ENCODE measurements at regions not wholly inside any gene's neighbourhood (a gene's known extent, or its start where the extent isn't known, plus 50 kb on each side); places are given as distances from the start of the nearest gene placed in this dataset.

- FAIRE-seq, result no peak
- DNase-seq (ENCODE audit: insufficient read length, low spot score), result no peak
- no peak for TF ChIP-seq POLR2A (IDR thresholded peaks at IDR 0.05; ENCODE audit: low read depth, low read length)
Measured at GRCh38 chr5:173777149-173777548, 111.0 kb upstream of the CPEB4 start.

GRCh38 chr5:173777674-173778073 is 110.5 kb upstream of the CPEB4 start:
- no peak for DNase-seq (ENCODE audit: insufficient read length, low spot score)
- FAIRE-seq, result no peak
- no peak for TF ChIP-seq POLR2A (IDR thresholded peaks at IDR 0.05; ENCODE audit: low read depth, low read length)

- DNase-seq (ENCODE audit: insufficient read length, low spot score), result no peak
- no peak for TF ChIP-seq POLR2A (IDR thresholded peaks at IDR 0.05; ENCODE audit: low read depth, low read length)
- FAIRE-seq, result no peak
Measured at GRCh38 chr5:173778152-173778782, 109.9 kb upstream of the CPEB4 start.

GRCh38 chr5:173778784-173779304 is 109.3 kb upstream of the CPEB4 start:
- no peak for TF ChIP-seq POLR2A (IDR thresholded peaks at IDR 0.05; ENCODE audit: low read depth, low read length)
- FAIRE-seq (no peak), DNase-seq (ENCODE audit: insufficient read length, low spot score) (no peak)

GRCh38 chr5:173780235-173781234 is 107.6 kb upstream of the CPEB4 start:
- no peak for TF ChIP-seq POLR2A (IDR thresholded peaks at IDR 0.05; ENCODE audit: low read depth, low read length)
- FAIRE-seq (no peak), DNase-seq (ENCODE audit: insufficient read length, low spot score) (no peak)

- no peak for TF ChIP-seq POLR2A (IDR thresholded peaks at IDR 0.05; ENCODE audit: low read depth, low read length)
- FAIRE-seq (no peak), DNase-seq (ENCODE audit: insufficient read length, low spot score) (no peak)
Measured at GRCh38 chr5:173781432-173781815, 106.7 kb upstream of the CPEB4 start.

- peak; percentile 27 for FAIRE-seq
- TF ChIP-seq POLR2A (IDR thresholded peaks at IDR 0.05; ENCODE audit: low read depth, low read length), result peak; percentile 41; the same call in 1 of the 2 replicates
- peak; percentile 76 for DNase-seq (ENCODE audit: insufficient read length, low spot score)
Measured at GRCh38 chr5:173781816-173782670, 106.1 kb upstream of the CPEB4 start.

- no peak for FAIRE-seq
- DNase-seq (ENCODE audit: insufficient read length, low spot score), result no peak
- TF ChIP-seq POLR2A (IDR thresholded peaks at IDR 0.05; ENCODE audit: low read depth, low read length), result no peak
Measured at GRCh38 chr5:173782671-173783101, 105.5 kb upstream of the CPEB4 start.

- DNase-seq (ENCODE audit: insufficient read length, low spot score) (no peak), FAIRE-seq (no peak)
- TF ChIP-seq POLR2A (IDR thresholded peaks at IDR 0.05; ENCODE audit: low read depth, low read length), result no peak
Measured at GRCh38 chr5:173783371-173783770, 104.8 kb upstream of the CPEB4 start.

- no peak for DNase-seq (ENCODE audit: insufficient read length, low spot score)
- FAIRE-seq, result no peak
- no peak for TF ChIP-seq POLR2A (IDR thresholded peaks at IDR 0.05; ENCODE audit: low read depth, low read length)
Measured at GRCh38 chr5:173785400-173785799, 102.7 kb upstream of the CPEB4 start.

GRCh38 chr5:173785866-173786265 is 102.3 kb upstream of the CPEB4 start:
- DNase-seq (ENCODE audit: insufficient read length, low spot score), result no peak
- TF ChIP-seq POLR2A (IDR thresholded peaks at IDR 0.05; ENCODE audit: low read depth, low read length), result no peak
- no peak for FAIRE-seq

- TF ChIP-seq POLR2A (IDR thresholded peaks at IDR 0.05; ENCODE audit: low read depth, low read length), result no peak
- no peak for DNase-seq (ENCODE audit: insufficient read length, low spot score)
- FAIRE-seq, result no peak
Measured at GRCh38 chr5:173786286-173787187, 101.6 kb upstream of the CPEB4 start.
